H1 (cell line): ENCODE measurements at regions not wholly inside any gene's neighbourhood (a gene's known extent, or its start where the extent isn't known, plus 50 kb on each side); places are given as distances from the start of the nearest gene placed in this dataset.

Experiments
- CTCF ChIA-PET: fragments of 300-600 bp; sonication (Branson Sonifier 250); formaldehyde crosslinking; loops from one replicate; lab custom pipeline; 2021; ENCODE audit not compliant: partially characterized antibody; lab: Charles Lee
- POLR2A ChIA-PET: fragments of 300-600 bp; sonication (Branson Sonifier 250); formaldehyde crosslinking; loops from one replicate; lab custom pipeline; 2021; ENCODE audit warnings: inconsistent platforms; ENCODE audit not compliant: partially characterized antibody; lab: Charles Lee
- DNase-seq, 2 experiments: peaks; one replicate each; pipeline versions ENCODE4 v3.0.0 to v3.0.0-alpha.2; 2010 to 2022; ENCODE audit warnings: low spot score in 2 of 2, low read depth in 1 of 2, mixed read lengths in 1 of 2
- FAIRE-seq: peaks from 2 replicates; lab custom pipeline; 2011; peaks lifted over from hg19 to GRCh38; lab: Jason Lieb, UNC
- H2AFZ ChIP-seq: 2 replicates; pipeline ENCODE4 v1.8.1; 2012; ENCODE audit warnings: low read length, inconsistent platforms
- H2AK5ac ChIP-seq: 2 replicates; pipeline ENCODE4 v1.6.1; 2013; ENCODE audit warnings: low read depth, low read length
- H2BK120ac ChIP-seq: replicated peaks from 2 replicates; pipeline ENCODE3; 2013; ENCODE audit warnings: low read depth, low read length, inconsistent platforms
- H2BK12ac ChIP-seq: 2 replicates; pipeline ENCODE4 v1.6.1; 2013; ENCODE audit warnings: low read depth, low read length
- H2BK15ac ChIP-seq: 2 replicates; pipeline ENCODE4 v1.6.1; 2013; ENCODE audit warnings: low read length
- H2BK20ac ChIP-seq: 2 replicates; pipeline ENCODE4 v1.6.1; 2013; ENCODE audit warnings: low read length
- H2BK5ac ChIP-seq: 2 replicates; pipeline ENCODE4 v1.6.1; 2013; ENCODE audit warnings: low read depth, low read length
- H3K14ac ChIP-seq: 2 replicates; pipeline ENCODE4 v1.6.1; 2013; ENCODE audit warnings: inconsistent platforms; ENCODE audit not compliant: insufficient read length
- H3K18ac ChIP-seq: 2 replicates; pipeline ENCODE4 v1.6.1; 2013; ENCODE audit warnings: low read length; ENCODE audit errors: extremely low read depth
- H3K23ac ChIP-seq: 2 replicates; pipeline ENCODE4 v1.6.1; 2013; ENCODE audit warnings: inconsistent platforms; ENCODE audit not compliant: insufficient read length
- H3K23me2 ChIP-seq: 2 replicates; pipeline ENCODE4 v1.6.1; 2013; ENCODE audit warnings: low read depth, low read length
- H3K27ac ChIP-seq: 2 replicates; pipeline ENCODE4 v1.6.1; 2011; ENCODE audit warnings: low read depth, low read length, inconsistent platforms
- H3K27me3 ChIP-seq, 4 experiments: replicated peaks in 1 of 4; 1 replicate in 1 of 4; 2 replicates in 3 of 4; pipeline versions ENCODE4 v1.6.1 to v1.8.1; 2011 to 2013; ENCODE audit warnings: low read length in 3 of 4, mild to moderate bottlenecking in 3 of 4, inconsistent platforms in 2 of 4, mixed read lengths in 2 of 4, moderate library complexity in 1 of 4; ENCODE audit not compliant: control insufficient read depth in 3 of 4, insufficient read depth in 3 of 4; ENCODE audit errors: extremely low read depth in 1 of 4
- H3K36me3 ChIP-seq, 4 experiments: 2 replicates each; pipeline versions ENCODE4 v1.6.1 to v1.8.1; 2011 to 2013; ENCODE audit warnings: mild to moderate bottlenecking in 4 of 4, low read length in 3 of 4, moderate library complexity in 2 of 4, control low read depth in 1 of 4, inconsistent platforms in 1 of 4; ENCODE audit not compliant: insufficient read depth in 4 of 4, control insufficient read depth in 2 of 4
- H3K4ac ChIP-seq: replicated peaks from 2 replicates; pipeline ENCODE3; 2013; ENCODE audit warnings: low read length, low read depth, mixed read lengths, inconsistent platforms; ENCODE audit not compliant: insufficient read length
- H3K4me1 ChIP-seq, 4 experiments: replicated peaks in 1 of 4; 1 replicate in 1 of 4; 2 replicates in 3 of 4; pipeline versions ENCODE4 v1.6.1 to v1.8.1; 2011 to 2013; ENCODE audit warnings: low read length in 3 of 4, inconsistent platforms in 2 of 4, mixed read lengths in 1 of 4; ENCODE audit not compliant: insufficient read depth in 4 of 4, control insufficient read depth in 3 of 4
- H3K4me2 ChIP-seq, 2 experiments: 2 replicates each; pipeline versions ENCODE4 v1.6.1 to v1.8.1; 2011 to 2013; ENCODE audit warnings: low read depth in 2 of 2, low read length in 2 of 2, control low read depth in 1 of 2, inconsistent platforms in 1 of 2, mild to moderate bottlenecking in 1 of 2; ENCODE audit not compliant: insufficient read depth in 1 of 2
- H3K4me3 ChIP-seq, 4 experiments: fragments of 200-600, 300-600 bp in 1 of 4; sonication (generic), shearing (Covaris generic), sonication (Bioruptor Twin) in 1 of 4; 2 replicates each; pipeline versions ENCODE4 v1.5.1 to v1.8.1; 2011 to 2016; ENCODE audit warnings: low read length in 4 of 4, low read depth in 3 of 4, control low read depth in 2 of 4, inconsistent platforms in 2 of 4, mild to moderate bottlenecking in 2 of 4, mixed read lengths in 1 of 4, moderate library complexity in 1 of 4; ENCODE audit not compliant: insufficient read depth in 2 of 4; ENCODE audit errors: extremely low read depth in 1 of 4
- H3K56ac ChIP-seq: replicated peaks from 2 replicates; pipeline ENCODE3; 2013; ENCODE audit warnings: low read depth, mild to moderate bottlenecking, mixed read lengths, low read length, inconsistent platforms; ENCODE audit not compliant: insufficient read length
- H3K79me1 ChIP-seq: 2 replicates; pipeline ENCODE4 v1.6.1; 2013; ENCODE audit warnings: low read depth, low read length, control low read depth
- H3K79me2 ChIP-seq, 2 experiments: 2 replicates each; pipeline versions ENCODE4 v1.6.1 to v1.8.1; 2012 to 2013; ENCODE audit warnings: low read length in 2 of 2, mild to moderate bottlenecking in 2 of 2, inconsistent platforms in 1 of 2; ENCODE audit not compliant: insufficient read depth in 2 of 2, control insufficient read depth in 1 of 2
- H3K9ac ChIP-seq, 4 experiments: replicated peaks in 1 of 4; 1 replicate in 1 of 4; 2 replicates in 3 of 4; pipeline versions ENCODE4 v1.6.1 to v1.8.1; 2011 to 2013; ENCODE audit warnings: low read depth in 3 of 4, low read length in 3 of 4, control low read depth in 2 of 4, mild to moderate bottlenecking in 2 of 4, moderate library complexity in 2 of 4, inconsistent platforms in 1 of 4; ENCODE audit errors: extremely low read depth in 1 of 4
- H3K9me3 ChIP-seq, 2 experiments: 2 replicates each; pipeline versions ENCODE4 v1.6.1 to v1.8.1; 2012 to 2013; ENCODE audit warnings: mild to moderate bottlenecking in 2 of 2, moderate library complexity in 2 of 2, control low read depth in 1 of 2, inconsistent platforms in 1 of 2, low read depth in 1 of 2, low read length in 1 of 2, mixed read lengths in 1 of 2; ENCODE audit not compliant: insufficient read depth in 2 of 2
- H4K20me1 ChIP-seq, 2 experiments: replicated peaks in 1 of 2; 2 replicates each; pipeline versions ENCODE3 to v1.8.1; 2011 to 2013; ENCODE audit warnings: inconsistent platforms in 2 of 2, low read length in 2 of 2, mild to moderate bottlenecking in 1 of 2; ENCODE audit not compliant: insufficient read depth in 2 of 2, control insufficient read depth in 1 of 2
- H4K5ac ChIP-seq: 2 replicates; pipeline ENCODE4 v1.6.1; 2013; ENCODE audit warnings: low read length, low read depth, mixed read lengths, inconsistent platforms; ENCODE audit not compliant: insufficient read length
- H4K8ac ChIP-seq: 2 replicates; pipeline ENCODE4 v1.8.0; 2013; ENCODE audit warnings: mild to moderate bottlenecking, moderate library complexity, low read length, inconsistent platforms; ENCODE audit not compliant: insufficient read depth; ENCODE audit errors: extremely low read depth
- H4K91ac ChIP-seq: replicated peaks from 2 replicates; pipeline ENCODE3; 2013; ENCODE audit warnings: low read length, mixed read lengths, inconsistent platforms; ENCODE audit not compliant: insufficient read length
- ATF2 ChIP-seq: IDR thresholded peaks from 2 replicates; pipeline ENCODE4 v1.6.1; 2012; ENCODE audit warnings: low read length, inconsistent platforms
- E2F6 ChIP-seq: IDR thresholded peaks from 2 replicates; pipeline ENCODE4 v1.6.1; 2012; ENCODE audit warnings: inconsistent platforms
- HDAC6 ChIP-seq: IDR thresholded peaks from one replicate; pipeline ENCODE4 v1.7.1; 2012; ENCODE audit warnings: low read depth, mild to moderate bottlenecking, inconsistent platforms, low read length, moderate library complexity
- POLR2AphosphoS5 ChIP-seq: IDR thresholded peaks from 2 replicates; pipeline ENCODE4 v1.6.1; 2011; ENCODE audit warnings: low read depth, low read length
- TAF7 ChIP-seq: optimal IDR thresholded peaks from 2 replicates; pipeline ENCODE3; 2011; ENCODE audit warnings: low read depth, mild to moderate bottlenecking, inconsistent platforms, low read length, moderate library complexity, borderline replicate concordance
- TF ChIP-seq, protein P1 (sequence below): IDR thresholded peaks from 2 replicates; pipeline ENCODE4 v1.6.1; 2011; ENCODE audit warnings: low read length, improper control_type of control experiment

- Histone ChIP-seq H3K27me3 (no peaks in the 10 kb centered on the region), H3K4ac (no peak overlapping the region), H3K14ac (no peak overlapping the region), H3K18ac (no peak overlapping the region), H3K4me2 (no peak overlapping the region), H2AFZ (no peak overlapping the region), H4K20me1 (no peaks in the 10 kb centered on the region), H2AK5ac (no peak overlapping the region), H3K79me1 (no peaks in the 10 kb centered on the region), H4K91ac (no peak overlapping the region), H3K36me3 (no peaks in the 10 kb centered on the region), H3K23me2 (0 out of 2 replicates have a peak, but pooled peaks cover 1% of the 10 kb centered on the region), H2BK12ac (no peak overlapping the region), H2BK5ac (no peak overlapping the region), H3K4me1 (no peaks in the 10 kb centered on the region), H3K56ac (no peak overlapping the region), H3K9ac (no peak overlapping the region), H3K23ac (no peak overlapping the region), H4K8ac (no peak overlapping the region), H2BK20ac (no peak overlapping the region), H3K27ac (no peak overlapping the region), H2BK15ac (no peak overlapping the region), H3K79me2 (no peaks in the 10 kb centered on the region), H3K9me3 (no peaks in the 10 kb centered on the region), H4K5ac (no peak overlapping the region), H2BK120ac (no peak overlapping the region), H3K4me3 (no peak overlapping the region)
- FAIRE-seq (no peak), DNase-seq (no peak)
- CTCF ChIA-PET = no interaction called here
- POLR2A ChIA-PET = no interaction called here
- TF ChIP-seq HDAC6 (no peak), ATF2 (no peak), TAF7 (no peak), POLR2AphosphoS5 (no peak), E2F6 (no peak)
- TF ChIP-seq, protein P1, sequence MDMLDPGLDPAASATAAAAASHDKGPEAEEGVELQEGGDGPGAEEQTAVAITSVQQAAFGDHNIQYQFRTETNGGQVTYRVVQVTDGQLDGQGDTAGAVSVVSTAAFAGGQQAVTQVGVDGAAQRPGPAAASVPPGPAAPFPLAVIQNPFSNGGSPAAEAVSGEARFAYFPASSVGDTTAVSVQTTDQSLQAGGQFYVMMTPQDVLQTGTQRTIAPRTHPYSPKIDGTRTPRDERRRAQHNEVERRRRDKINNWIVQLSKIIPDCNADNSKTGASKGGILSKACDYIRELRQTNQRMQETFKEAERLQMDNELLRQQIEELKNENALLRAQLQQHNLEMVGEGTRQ = no peak
These were observed 301.8 kb upstream of the PRR16 start for GRCh38 chr5:120162321-120162720.
